ENCODE measurements at regions not wholly inside any gene's neighbourhood (a gene's known extent, or its start where the extent isn't known, plus 50 kb on each side); places are given as distances from the start of the nearest gene placed in this dataset.
A peak's percentile ranks its signal among the peaks of the same experiment; 100 is the strongest.

- no peaks in the 10 kb centered on the region for H3K9me3 ChIP-seq (ENCODE audit: control insufficient read depth, insufficient read depth, low read length)
- no peaks in the 10 kb centered on the region for H3K36me3 ChIP-seq (ENCODE audit: control insufficient read depth, insufficient read depth, low read length)
- H3K27ac ChIP-seq (ENCODE audit: low read length) = no peak overlapping the region
- no peaks in the 10 kb centered on the region for H3K36me3 Mint-ChIP-seq
- no peaks in the 10 kb centered on the region for H3K27me3 ChIP-seq (ENCODE audit: control insufficient read depth, insufficient read depth, low read length)
- WGBS (ENCODE audit: insufficient coverage) = 85% methylated on average over 8 of the region's 8 CpGs
- H3K27ac Mint-ChIP-seq = no peak overlapping the region
- H3K9me3 Mint-ChIP-seq = peaks cover 0 to 3% of the 10 kb centered on the region in 2 donors
- ATAC-seq = peak in 1 of 3 donors; percentile 32
- TF ChIP-seq, protein P1, sequence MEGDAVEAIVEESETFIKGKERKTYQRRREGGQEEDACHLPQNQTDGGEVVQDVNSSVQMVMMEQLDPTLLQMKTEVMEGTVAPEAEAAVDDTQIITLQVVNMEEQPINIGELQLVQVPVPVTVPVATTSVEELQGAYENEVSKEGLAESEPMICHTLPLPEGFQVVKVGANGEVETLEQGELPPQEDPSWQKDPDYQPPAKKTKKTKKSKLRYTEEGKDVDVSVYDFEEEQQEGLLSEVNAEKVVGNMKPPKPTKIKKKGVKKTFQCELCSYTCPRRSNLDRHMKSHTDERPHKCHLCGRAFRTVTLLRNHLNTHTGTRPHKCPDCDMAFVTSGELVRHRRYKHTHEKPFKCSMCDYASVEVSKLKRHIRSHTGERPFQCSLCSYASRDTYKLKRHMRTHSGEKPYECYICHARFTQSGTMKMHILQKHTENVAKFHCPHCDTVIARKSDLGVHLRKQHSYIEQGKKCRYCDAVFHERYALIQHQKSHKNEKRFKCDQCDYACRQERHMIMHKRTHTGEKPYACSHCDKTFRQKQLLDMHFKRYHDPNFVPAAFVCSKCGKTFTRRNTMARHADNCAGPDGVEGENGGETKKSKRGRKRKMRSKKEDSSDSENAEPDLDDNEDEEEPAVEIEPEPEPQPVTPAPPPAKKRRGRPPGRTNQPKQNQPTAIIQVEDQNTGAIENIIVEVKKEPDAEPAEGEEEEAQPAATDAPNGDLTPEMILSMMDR (IDR thresholded peaks at IDR 0.05) = no peak
- no peaks in the 10 kb centered on the region for H3K4me1 Mint-ChIP-seq
- H3K27me3 Mint-ChIP-seq (ENCODE audit: low read depth in 2 of 2) = peaks cover 10 to 27% of the 10 kb centered on the region in 2 donors
- DNase-seq = no peak
- no peaks in the 10 kb centered on the region for H3K4me1 ChIP-seq (ENCODE audit: control insufficient read depth, insufficient read depth, low read length)
- no peak overlapping the region for H3K4me3 ChIP-seq (ENCODE audit: low read length)
- no peak overlapping the region for H3K4me3 Mint-ChIP-seq
- intact Hi-C loops (cut with micrococcal nuclease) = no loop called here
Measured at GRCh38 chr16:55929181-55929580, 54.0 kb upstream of the CES5A start.

GRCh38 chr16:55925242-55925641 is 50.1 kb upstream of the CES5A start:
- peaks cover 8% of the 10 kb centered on the region for H3K36me3 Mint-ChIP-seq
- Histone ChIP-seq H3K4me3 (ENCODE audit: low read length) (no peak overlapping the region), H3K9me3 (ENCODE audit: control insufficient read depth, insufficient read depth, low read length) (no peaks in the 10 kb centered on the region), H3K4me1 (ENCODE audit: control insufficient read depth, insufficient read depth, low read length) (no peaks in the 10 kb centered on the region), H3K36me3 (ENCODE audit: control insufficient read depth, insufficient read depth, low read length) (no peaks in the 10 kb centered on the region), H3K27me3 (ENCODE audit: control insufficient read depth, insufficient read depth, low read length) (peaks cover 2% of the 10 kb centered on the region), H3K27ac (ENCODE audit: low read length) (no peak overlapping the region)
- intact Hi-C loops (cut with micrococcal nuclease) = no loop called here
- H3K4me1 Mint-ChIP-seq = no peaks in the 10 kb centered on the region
- peaks cover 19 to 59% of the 10 kb centered on the region in 2 donors for H3K27me3 Mint-ChIP-seq (ENCODE audit: low read depth in 2 of 2)
- no peak overlapping the region for H3K27ac Mint-ChIP-seq
- no peak for DNase-seq
- peaks cover 0 to 2% of the 10 kb centered on the region in 2 donors for H3K9me3 Mint-ChIP-seq
- H3K4me3 Mint-ChIP-seq = no peak overlapping the region
- TF ChIP-seq, protein P1 (IDR thresholded peaks at IDR 0.05) = no peak
- ATAC-seq = no peak
- WGBS (ENCODE audit: insufficient coverage) = 57% methylated on average over 3 of the region's 3 CpGs
